ENCODE measurements at regions not wholly inside any gene's neighbourhood (a gene's known extent, or its start where the extent isn't known, plus 50 kb on each side); places are given as distances from the start of the nearest gene placed in this dataset.

GRCh38 chr16:61412562-61412961 lies 623.7 kb downstream of the CDH8 start:
- TF ChIP-seq POLR2A (IDR thresholded peaks at IDR 0.05) (no peak), CTCF (IDR thresholded peaks at IDR 0.05) (no peak), POLR2AphosphoS5 (IDR thresholded peaks at IDR 0.05) (no peak), EP300 (IDR thresholded peaks at IDR 0.05) (no peak)
